ENCODE measurements at regions not wholly inside any gene's neighbourhood (a gene's known extent, or its start where the extent isn't known, plus 50 kb on each side); places are given as distances from the start of the nearest gene placed in this dataset.
"Not testable (repeated sequence)": the region's sequence is repeated elsewhere in the genome, so short reads cannot be mapped to it uniquely, and the experiment has no call there.

GRCh38 chr10:61016007-61016406 is 72.0 kb upstream of the RHOBTB1 start:
- no peaks in the 10 kb centered on the region for H3K36me3 ChIP-seq (replicated peaks in 1 of 2; ENCODE audit: control insufficient read depth in 1 of 2, insufficient read depth in 2 of 2, low read length in 2 of 2)
- H3K27me3 ChIP-seq (ENCODE audit: control insufficient read depth in 2 of 2, insufficient read depth in 2 of 2, low read length in 2 of 2) = no peaks in the 10 kb centered on the region
- H3K27ac Mint-ChIP-seq = no peak overlapping the region
- DNase-seq = no peak
- 100% methylated on average over 1 of the region's 2 CpGs for WGBS (ENCODE audit: insufficient coverage)
- intact Hi-C loops (cut with micrococcal nuclease) = no loop called here
- no peaks in the 10 kb centered on the region for H4K20me1 ChIP-seq (ENCODE audit: insufficient read depth, low read length)
- no peak overlapping the region for H3K4me3 Mint-ChIP-seq
- H3K79me2 ChIP-seq (ENCODE audit: insufficient read depth, low read length) = no peaks in the 10 kb centered on the region
- H3K27ac ChIP-seq (ENCODE audit: low read depth in 1 of 2, low read length in 2 of 2) = no peak overlapping the region
- no peak overlapping the region for H3K4me3 ChIP-seq (replicated peaks in 1 of 3; ENCODE audit: low read depth in 2 of 3, low read length in 3 of 3)
- H3K4me1 Mint-ChIP-seq = no peaks in the 10 kb centered on the region
- no peak overlapping the region for H3K9ac ChIP-seq (ENCODE audit: insufficient read depth, low read length, poor library complexity, severe bottlenecking)
- TF ChIP-seq, protein P1, sequence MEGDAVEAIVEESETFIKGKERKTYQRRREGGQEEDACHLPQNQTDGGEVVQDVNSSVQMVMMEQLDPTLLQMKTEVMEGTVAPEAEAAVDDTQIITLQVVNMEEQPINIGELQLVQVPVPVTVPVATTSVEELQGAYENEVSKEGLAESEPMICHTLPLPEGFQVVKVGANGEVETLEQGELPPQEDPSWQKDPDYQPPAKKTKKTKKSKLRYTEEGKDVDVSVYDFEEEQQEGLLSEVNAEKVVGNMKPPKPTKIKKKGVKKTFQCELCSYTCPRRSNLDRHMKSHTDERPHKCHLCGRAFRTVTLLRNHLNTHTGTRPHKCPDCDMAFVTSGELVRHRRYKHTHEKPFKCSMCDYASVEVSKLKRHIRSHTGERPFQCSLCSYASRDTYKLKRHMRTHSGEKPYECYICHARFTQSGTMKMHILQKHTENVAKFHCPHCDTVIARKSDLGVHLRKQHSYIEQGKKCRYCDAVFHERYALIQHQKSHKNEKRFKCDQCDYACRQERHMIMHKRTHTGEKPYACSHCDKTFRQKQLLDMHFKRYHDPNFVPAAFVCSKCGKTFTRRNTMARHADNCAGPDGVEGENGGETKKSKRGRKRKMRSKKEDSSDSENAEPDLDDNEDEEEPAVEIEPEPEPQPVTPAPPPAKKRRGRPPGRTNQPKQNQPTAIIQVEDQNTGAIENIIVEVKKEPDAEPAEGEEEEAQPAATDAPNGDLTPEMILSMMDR (IDR thresholded peaks at IDR 0.05) = no peak
- H2AFZ ChIP-seq (ENCODE audit: insufficient read depth, low read depth, low read length, poor library complexity, severe bottlenecking) = no peak overlapping the region
- H3K36me3 Mint-ChIP-seq = no peaks in the 10 kb centered on the region
- no peaks in the 10 kb centered on the region for H3K4me1 ChIP-seq (ENCODE audit: control insufficient read depth in 1 of 2, insufficient read depth in 2 of 2, low read length in 2 of 2)
- H3K9me3 ChIP-seq (replicated peaks in 1 of 2; ENCODE audit: control insufficient read depth in 1 of 2, insufficient read depth in 1 of 2, low read length in 2 of 2) = no peaks in the 10 kb centered on the region
- peaks cover 0 to 6% (median 0%) of the 10 kb centered on the region in 7 donors for H3K9me3 Mint-ChIP-seq
- peaks cover 0 to 1% (median 0%) of the 10 kb centered on the region in 3 donors for H3K27me3 Mint-ChIP-seq (ENCODE audit: low read depth in 3 of 3)
- no peak overlapping the region for H3K4me2 ChIP-seq (replicated peaks; ENCODE audit: extremely low read depth, low read length, poor library complexity, severe bottlenecking)

- H3K27me3 ChIP-seq (ENCODE audit: control insufficient read depth in 2 of 2, insufficient read depth in 2 of 2, low read length in 2 of 2) = no peaks in the 10 kb centered on the region
- no peak overlapping the region for H3K4me2 ChIP-seq (replicated peaks; ENCODE audit: extremely low read depth, low read length, poor library complexity, severe bottlenecking)
- H3K36me3 Mint-ChIP-seq = no peaks in the 10 kb centered on the region
- no peak overlapping the region for H3K27ac ChIP-seq (ENCODE audit: low read depth in 1 of 2, low read length in 2 of 2)
- DNase-seq = no peak
- H3K9ac ChIP-seq (ENCODE audit: insufficient read depth, low read length, poor library complexity, severe bottlenecking) = no peak overlapping the region
- H4K20me1 ChIP-seq (ENCODE audit: insufficient read depth, low read length) = no peaks in the 10 kb centered on the region
- H3K4me3 Mint-ChIP-seq = no peak overlapping the region
- no peaks in the 10 kb centered on the region for H3K79me2 ChIP-seq (ENCODE audit: insufficient read depth, low read length)
- H3K27me3 Mint-ChIP-seq (ENCODE audit: low read depth in 3 of 3) = peaks cover 0 to 1% (median 0%) of the 10 kb centered on the region in 3 donors
- no CpG with 5 or more reads among the region's 1 CpG for WGBS (ENCODE audit: insufficient coverage)
- no peaks in the 10 kb centered on the region for H3K36me3 ChIP-seq (replicated peaks in 1 of 2; ENCODE audit: control insufficient read depth in 1 of 2, insufficient read depth in 2 of 2, low read length in 2 of 2)
- no peak overlapping the region for H3K4me3 ChIP-seq (replicated peaks in 1 of 3; ENCODE audit: low read depth in 2 of 3, low read length in 3 of 3)
- no peak overlapping the region for H3K27ac Mint-ChIP-seq
- TF ChIP-seq, protein P1 (IDR thresholded peaks at IDR 0.05) = no peak
- intact Hi-C loops (cut with micrococcal nuclease) = no loop called here
- H3K9me3 Mint-ChIP-seq = peaks cover 4 to 20% (median 11%) of the 10 kb centered on the region in 7 donors
- H3K4me1 Mint-ChIP-seq = no peaks in the 10 kb centered on the region
- H3K4me1 ChIP-seq (ENCODE audit: control insufficient read depth in 1 of 2, insufficient read depth in 2 of 2, low read length in 2 of 2) = no peaks in the 10 kb centered on the region
- H2AFZ ChIP-seq (ENCODE audit: insufficient read depth, low read depth, low read length, poor library complexity, severe bottlenecking) = no peak overlapping the region
- peaks cover 5 to 6% of the 10 kb centered on the region in 2 donors for H3K9me3 ChIP-seq (replicated peaks in 1 of 2; ENCODE audit: control insufficient read depth in 1 of 2, insufficient read depth in 1 of 2, low read length in 2 of 2)
These were observed 66.9 kb upstream of the RHOBTB1 start for GRCh38 chr10:61010863-61011262.

- H4K20me1 ChIP-seq (ENCODE audit: insufficient read depth, low read length); H3K4me1 ChIP-seq (ENCODE audit: control insufficient read depth in 1 of 2, insufficient read depth in 2 of 2, low read length in 2 of 2); intact Hi-C loops (cut with micrococcal nuclease); H3K36me3 ChIP-seq (replicated peaks in 1 of 2; ENCODE audit: control insufficient read depth in 1 of 2, insufficient read depth in 2 of 2, low read length in 2 of 2); H3K27ac Mint-ChIP-seq; H3K4me2 ChIP-seq (replicated peaks; ENCODE audit: extremely low read depth, low read length, poor library complexity, severe bottlenecking); H3K9ac ChIP-seq (ENCODE audit: insufficient read depth, low read length, poor library complexity, severe bottlenecking); H3K4me1 Mint-ChIP-seq; H3K4me3 Mint-ChIP-seq; H3K79me2 ChIP-seq (ENCODE audit: insufficient read depth, low read length); H3K4me3 ChIP-seq (replicated peaks in 1 of 3; ENCODE audit: low read depth in 2 of 3, low read length in 3 of 3); H3K9me3 ChIP-seq (replicated peaks in 1 of 2; ENCODE audit: control insufficient read depth in 1 of 2, insufficient read depth in 1 of 2, low read length in 2 of 2); H2AFZ ChIP-seq (ENCODE audit: insufficient read depth, low read depth, low read length, poor library complexity, severe bottlenecking); H3K27ac ChIP-seq (ENCODE audit: low read depth in 1 of 2, low read length in 2 of 2); DNase-seq; H3K36me3 Mint-ChIP-seq: not testable (repeated sequence)
- H3K27me3 ChIP-seq (ENCODE audit: control insufficient read depth in 2 of 2, insufficient read depth in 2 of 2, low read length in 2 of 2) = peaks cover 30 to 31% of the 10 kb centered on the region in 2 donors
- Mint-ChIP-seq H3K27me3 (ENCODE audit: low read depth in 3 of 3) (peaks cover 32 to 33% (median 32%) of the 10 kb centered on the region in 3 donors), H3K9me3 (peaks cover 2 to 23% (median 9%) of the 10 kb centered on the region in 7 donors)
- WGBS (ENCODE audit: insufficient coverage) = no CpG with 5 or more reads among the region's 3 CpGs
These were observed 59.1 kb upstream of the RHOBTB1 start for GRCh38 chr10:61003069-61003468.

Measured in CD14-positive monocyte (primary cell).